Right lobe of liver (tissue), 4 donors: ENCODE measurements at regions not wholly inside any gene's neighbourhood (a gene's known extent, or its start where the extent isn't known, plus 50 kb on each side); places are given as distances from the start of the nearest gene placed in this dataset.

Experiments used
- CTCF ChIP-seq, 4 donors: fragments of 200-600 bp in 3 of 4; fragments of 450-650 bp in 1 of 4; IDR thresholded peaks; one replicate each; pipeline versions ENCODE4 v1.5.1 to v1.8.0; 2016 to 2022; ENCODE audit warnings: antibody characterized with exemption in 4 of 4, mild to moderate bottlenecking in 2 of 4
- POLR2A ChIP-seq: fragments of 450-650 bp; IDR thresholded peaks from one replicate; pipeline ENCODE4 v1.6.1; 2017; ENCODE audit warnings: antibody characterized with exemption, mild to moderate bottlenecking
- donor health status: DM: no; HTN: no; CAD: no.
- donor health status: DM: no; HTN: no; CAD: no.
- donor health status: DM: no; HTN: yes; CAD: no.

GRCh38 chr6:10309457-10310329 is 105.2 kb downstream of the TFAP2A start:
- TF ChIP-seq CTCF (IDR thresholded peaks at IDR 0.05) (no peak), POLR2A (no peak)
